Stimulated activated CD8-positive, alpha-beta memory T cell treated with anti-CD3 and anti-CD28 coated beads, Interleukin-7, amount 100 ng/mL, for 24 hours (primary cell): ENCODE measurements at regions not wholly inside any gene's neighbourhood (a gene's known extent, or its start where the extent isn't known, plus 50 kb on each side); places are given as distances from the start of the nearest gene placed in this dataset.
"Not testable (repeated sequence)": the region's sequence is repeated elsewhere in the genome, so short reads cannot be mapped to it uniquely, and the experiment has no call there.

Experiments used
- DNase-seq: peaks from one replicate; pipeline ENCODE4 v3.0.0-alpha.2; 2020; ENCODE audit warnings: low read depth

- no peak for DNase-seq
Observed at GRCh38 chr18:43719267-43719795, 442.0 kb upstream of the SYT4 start.

DNA sequence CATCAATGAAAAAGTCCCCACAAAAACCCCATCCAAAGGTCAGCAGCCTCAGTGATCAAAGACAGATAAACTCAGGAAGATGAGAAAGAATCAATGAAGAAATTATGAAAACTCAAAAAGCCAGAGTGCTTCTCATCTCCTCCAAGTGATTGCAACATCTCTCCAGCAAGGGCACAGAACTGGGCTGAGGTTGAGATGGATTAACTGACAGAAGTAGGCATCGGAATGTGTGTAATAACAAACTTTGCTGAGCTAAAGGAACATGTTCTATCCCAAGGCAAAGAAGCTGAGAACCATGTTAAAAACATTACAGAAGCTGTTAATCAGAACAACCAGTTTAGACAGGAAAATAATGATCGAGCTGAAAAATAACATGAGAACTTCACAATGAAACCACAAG, 442.8 kb upstream of the SYT4 start:
- DNase-seq = no peak

GRCh38 chr18:43735570-43735969, 458.3 kb upstream of the SYT4 start:
- DNase-seq = no peak

- no peak for DNase-seq
Observed at GRCh38 chr18:43744960-43745745, 467.9 kb upstream of the SYT4 start.

DNA sequence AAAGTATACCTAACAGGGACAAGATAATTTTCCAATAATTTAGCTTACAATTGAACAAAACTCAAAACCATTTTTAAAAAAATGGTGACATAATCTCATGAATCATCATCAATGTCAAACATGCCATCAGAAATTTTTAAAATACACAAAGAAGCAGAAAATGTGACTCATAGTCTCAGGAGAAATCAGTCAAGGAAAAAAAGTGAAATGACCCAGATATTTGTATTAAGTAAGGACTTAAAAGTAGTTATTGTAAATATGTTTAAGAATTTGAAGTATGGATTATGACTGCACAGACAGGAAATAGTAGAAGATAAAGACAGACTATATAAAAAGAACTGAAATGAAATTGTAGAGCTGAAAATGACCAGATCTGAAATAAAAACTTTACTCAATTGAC, 473.9 kb upstream of the SYT4 start:
- DNase-seq = no peak

- no peak for DNase-seq
Observed at GRCh38 chr18:43751835-43752234, 474.5 kb upstream of the SYT4 start.

GRCh38 chr18:43757273-43757672, 480.0 kb upstream of the SYT4 start:
- no peak for DNase-seq

- no peak for DNase-seq
Observed at GRCh38 chr18:43758734-43759133, 481.4 kb upstream of the SYT4 start.

DNA sequence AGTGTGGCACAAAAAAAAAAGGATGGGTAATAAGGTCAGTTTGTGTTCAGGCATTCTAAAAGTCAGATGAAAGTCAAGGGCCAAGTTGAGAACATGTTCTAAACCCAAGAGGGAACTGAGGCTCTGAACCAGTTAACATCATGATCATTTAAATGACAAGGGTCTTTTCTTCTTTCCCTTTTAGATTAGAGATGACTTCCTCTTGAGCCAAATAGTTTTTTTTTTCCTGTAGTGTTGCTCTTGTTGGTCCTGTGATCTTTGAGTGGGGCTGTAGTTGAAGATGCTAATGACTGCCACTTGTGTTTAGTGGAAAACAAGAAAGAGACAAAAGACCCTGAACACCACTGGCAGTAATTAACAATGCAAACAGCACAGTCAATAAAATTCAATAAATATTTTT, 482.7 kb upstream of the SYT4 start:
- DNase-seq = no peak

DNA sequence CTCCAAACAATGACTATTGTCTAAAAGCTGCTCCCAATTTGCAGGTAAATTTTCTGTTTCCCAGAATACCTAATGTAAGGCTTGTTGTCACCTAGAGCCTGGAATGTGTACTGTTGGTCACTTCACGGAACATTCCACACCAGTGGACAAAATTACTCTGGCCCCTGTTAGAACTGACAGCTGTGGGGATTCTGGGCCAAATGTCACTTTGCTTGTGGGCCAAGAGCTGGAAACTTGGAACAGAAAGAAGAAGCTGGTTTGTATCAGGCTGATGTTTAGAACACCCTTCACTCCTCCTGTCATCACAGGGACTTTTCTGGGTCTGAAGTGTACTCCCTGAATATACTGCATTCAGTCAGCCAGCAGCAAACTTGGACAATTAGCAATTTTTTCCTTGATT, 495.6 kb upstream of the SYT4 start:
- DNase-seq = no peak

DNA sequence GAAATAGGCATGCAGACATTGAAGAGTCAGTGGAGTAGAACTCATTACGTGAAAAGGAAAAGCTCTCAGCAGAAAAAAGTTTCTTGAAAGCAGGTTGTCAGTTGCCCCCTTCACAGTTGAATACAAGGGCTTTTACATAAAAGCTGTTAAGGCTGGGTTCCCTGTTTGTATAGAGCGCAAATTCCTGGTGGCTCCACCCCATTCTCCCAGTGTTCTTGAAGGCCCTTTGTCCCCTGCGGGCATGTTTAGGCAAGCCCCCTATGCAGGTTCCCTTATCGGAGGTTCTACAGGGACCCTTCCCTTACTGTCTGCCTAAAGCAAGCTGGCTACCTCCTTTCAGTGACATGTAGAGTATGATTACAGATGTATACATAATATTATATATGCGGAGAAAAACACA, 497.2 kb upstream of the SYT4 start:
- no peak for DNase-seq

DNA sequence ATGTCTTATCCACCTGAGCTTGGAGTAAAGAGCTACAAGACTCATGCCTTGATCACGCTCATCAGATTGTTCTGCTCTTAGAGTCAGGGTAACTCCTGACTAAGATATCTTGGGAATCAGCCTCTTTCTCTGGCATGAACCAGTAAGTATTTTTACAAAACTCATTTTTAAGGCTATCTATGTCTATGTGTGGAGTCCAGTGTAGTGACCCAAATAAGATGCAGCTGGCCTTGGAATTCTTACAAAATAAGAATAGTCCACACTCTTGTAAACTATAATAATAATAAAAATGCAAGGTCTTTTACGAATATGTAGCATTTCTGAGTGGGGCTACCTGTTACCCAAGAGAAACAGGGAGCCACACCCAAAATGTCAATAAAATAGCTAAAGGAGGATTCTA, 498.3 kb upstream of the SYT4 start:
- DNase-seq = no peak

DNA sequence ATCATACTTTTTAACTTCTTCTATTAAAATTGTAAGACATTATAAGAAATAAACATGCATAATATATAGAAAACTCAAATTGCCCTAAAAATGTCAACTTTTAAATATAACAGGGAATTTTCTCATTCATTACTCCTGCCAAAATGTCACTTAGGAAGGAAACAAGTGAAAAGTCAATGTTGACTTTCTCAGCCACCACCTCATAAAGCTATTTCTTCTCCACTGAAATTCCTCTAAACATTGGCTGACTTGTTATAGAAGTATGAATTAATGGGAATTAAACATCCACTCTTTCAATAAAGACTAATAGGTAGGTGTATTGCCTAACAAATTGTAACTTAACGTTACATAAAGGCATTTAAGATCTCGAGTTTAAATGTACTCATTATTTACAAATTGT, 499.7 kb upstream of the SYT4 start:
- no peak for DNase-seq

DNA sequence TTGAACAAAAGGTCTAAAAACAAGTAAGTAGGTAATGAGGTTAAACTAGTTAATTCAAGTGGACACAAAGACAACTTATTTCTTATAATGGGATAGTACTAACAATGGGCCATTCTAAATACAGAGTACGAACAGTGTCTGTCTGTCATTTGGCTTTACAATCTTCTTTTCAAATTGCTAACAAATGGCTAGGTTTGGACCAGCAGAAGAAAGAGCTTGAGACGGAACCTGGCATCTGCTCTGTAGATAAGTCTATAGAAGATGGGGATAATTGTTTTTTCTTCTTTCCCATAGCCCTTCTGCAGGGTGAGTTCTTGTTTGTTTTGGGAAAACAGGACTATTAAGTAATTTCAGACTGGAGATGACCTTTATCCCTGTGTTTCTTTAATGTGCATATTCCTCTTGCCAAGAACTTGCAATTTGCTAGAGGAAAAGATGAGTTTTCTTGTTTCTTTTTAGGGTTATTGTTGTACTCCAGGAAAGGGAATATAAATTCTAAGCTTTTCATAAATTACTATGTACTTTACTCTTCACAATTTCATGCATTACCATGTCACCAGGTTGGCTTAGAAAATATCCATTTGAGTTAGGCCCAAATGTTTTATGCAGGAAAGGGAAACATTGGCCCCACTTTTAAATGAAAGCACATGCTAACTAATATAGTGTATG, 500.5 kb upstream of the SYT4 start:
- DNase-seq = no peak

DNA sequence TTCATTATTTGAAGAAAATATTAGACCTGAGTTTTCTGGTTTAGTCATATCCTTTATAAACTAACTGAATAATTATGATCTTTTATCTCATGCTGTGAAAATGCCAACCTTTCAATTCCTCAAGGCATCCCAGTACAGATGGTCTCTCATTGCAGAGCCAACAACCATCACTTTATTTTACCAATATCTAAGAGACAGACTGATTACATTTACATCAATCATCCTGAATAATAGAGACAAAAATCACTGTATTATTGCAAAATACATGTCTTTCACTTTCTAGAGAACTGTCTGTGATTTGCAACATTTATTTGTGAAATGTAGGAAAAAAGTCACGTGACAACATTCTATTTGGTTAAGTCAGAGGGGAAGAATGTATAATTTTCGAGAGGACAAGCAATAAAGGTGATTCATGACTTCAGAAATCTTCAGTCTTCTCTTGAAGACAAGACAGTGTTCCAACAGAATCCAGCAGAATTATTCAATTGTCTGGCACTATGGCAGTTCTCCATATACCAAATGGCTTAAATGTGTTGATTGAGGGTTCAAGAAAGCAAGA, 503.6 kb upstream of the SYT4 start:
- DNase-seq = no peak

DNA sequence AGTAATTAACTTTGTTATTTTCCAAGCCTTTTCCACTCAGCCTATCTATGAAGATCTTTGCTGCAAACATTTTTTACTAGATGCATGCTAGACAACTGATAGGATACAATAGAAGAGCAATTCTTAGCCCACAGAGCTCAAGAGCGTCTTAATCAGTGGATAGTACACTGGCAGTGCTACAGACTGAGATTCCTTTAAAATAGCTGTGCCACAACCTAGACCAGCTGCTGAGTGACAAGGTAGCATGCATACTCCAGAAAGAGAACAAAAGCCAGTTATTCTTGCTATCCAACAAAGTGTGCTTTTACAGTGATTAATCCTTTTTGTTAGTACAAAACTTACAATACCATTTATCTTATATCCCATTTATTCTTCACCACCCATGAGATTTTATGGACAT, 507.9 kb upstream of the SYT4 start:
- DNase-seq = no peak

DNA sequence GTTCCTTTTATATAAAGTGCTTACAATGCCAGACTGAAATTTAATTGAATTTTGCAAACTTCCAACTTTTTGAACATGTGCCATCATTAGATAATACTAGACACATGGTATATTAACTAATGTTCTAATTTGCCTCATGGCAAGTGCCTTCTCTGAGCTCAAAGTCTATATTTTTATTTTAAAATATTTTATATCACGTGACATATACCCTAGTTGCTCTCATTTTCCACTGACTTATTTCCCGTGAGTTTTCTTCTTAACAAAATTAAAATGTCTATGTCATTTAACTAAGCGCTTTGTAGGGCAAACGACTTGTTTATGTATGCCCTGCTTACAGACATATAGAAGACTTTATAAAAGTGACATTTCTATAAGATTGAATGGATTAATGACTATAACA, 509.6 kb upstream of the SYT4 start:
- no peak for DNase-seq

- not testable (repeated sequence) for DNase-seq
Observed at GRCh38 chr18:43787721-43788120, 510.4 kb upstream of the SYT4 start.

DNA sequence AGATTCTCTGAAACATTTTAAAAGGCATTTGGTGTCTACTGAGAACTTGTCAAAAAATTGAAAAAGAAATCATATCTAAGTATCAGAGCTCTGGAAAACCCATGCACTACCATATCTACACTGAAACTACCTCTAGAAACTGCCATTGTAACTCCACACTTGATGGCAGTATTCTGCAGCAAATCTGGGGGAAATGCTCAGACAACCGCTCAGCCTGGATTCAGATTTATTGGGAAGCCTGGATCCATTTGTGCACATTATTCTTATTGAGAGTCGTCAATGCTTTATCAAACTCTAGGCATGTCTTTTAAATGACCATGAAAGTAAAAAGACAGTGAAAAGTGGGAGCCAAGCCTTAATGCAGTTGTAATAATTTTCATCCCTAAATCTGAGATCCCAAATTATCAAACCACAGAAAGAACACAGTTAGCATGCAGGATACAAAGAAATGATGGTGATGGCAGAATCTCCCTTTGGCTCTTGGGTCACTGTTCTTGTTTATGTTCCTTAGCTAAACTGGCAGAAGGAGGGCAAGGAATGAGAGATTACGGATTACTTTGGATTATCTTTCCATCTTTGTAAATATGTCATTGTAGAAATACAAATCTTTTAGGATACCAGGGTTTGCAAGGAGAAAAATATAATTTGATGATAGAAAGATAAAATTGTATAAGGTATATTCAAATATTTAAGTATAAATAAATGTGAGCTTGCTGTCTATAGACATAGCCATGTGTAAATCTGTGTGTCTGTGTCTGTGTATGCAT, 512.1 kb upstream of the SYT4 start:
- DNase-seq = no peak

- DNase-seq = no peak
Observed at GRCh38 chr18:43793910-43794309, 516.6 kb upstream of the SYT4 start.

GRCh38 chr18:43794363-43794762, 517.1 kb upstream of the SYT4 start:
- no peak for DNase-seq

DNA sequence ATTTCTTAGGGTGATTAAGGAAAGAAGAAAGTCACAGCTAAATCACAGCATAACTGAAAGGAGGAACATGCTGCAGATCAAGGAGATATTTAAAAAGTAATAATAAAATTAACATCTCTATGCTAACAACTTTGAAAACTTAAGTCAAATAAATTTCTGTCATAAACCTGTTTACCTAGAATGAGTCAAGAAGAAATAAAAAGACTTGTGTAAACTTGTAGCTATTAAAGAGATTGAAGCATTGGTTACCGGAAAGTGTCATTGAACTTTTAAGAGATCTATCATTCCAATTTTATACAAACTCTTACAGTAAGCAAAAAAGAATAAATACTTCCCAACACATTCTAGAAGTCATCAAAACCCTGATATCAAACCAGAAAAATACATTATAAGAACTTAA, 520.1 kb upstream of the SYT4 start:
- DNase-seq = no peak

DNA sequence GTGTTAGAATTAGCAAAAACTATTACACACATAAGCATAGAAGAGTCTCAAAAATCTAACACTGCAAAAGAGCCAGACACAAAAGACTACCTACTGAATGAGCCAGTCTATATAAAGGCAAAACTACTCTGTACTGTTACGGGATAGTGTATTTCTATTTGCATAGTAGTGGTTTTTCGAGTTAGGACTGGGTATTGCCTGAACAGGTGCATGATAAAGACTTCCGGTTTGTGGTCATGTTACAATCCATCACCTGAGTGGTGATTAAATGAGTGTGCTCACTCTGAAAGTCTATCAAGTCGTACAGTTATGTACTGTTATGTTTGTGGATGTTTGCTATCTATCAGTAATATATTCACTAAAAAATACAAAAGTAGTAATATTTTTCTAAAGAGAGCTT, 523.3 kb upstream of the SYT4 start:
- DNase-seq = no peak
